OCI-LY7 (cell line): ENCODE measurements at regions not wholly inside any gene's neighbourhood (a gene's known extent, or its start where the extent isn't known, plus 50 kb on each side); places are given as distances from the start of the nearest gene placed in this dataset.

Experiments used
- BruUV-seq: library from RNA; stranded (reverse); fragments of 400-500 nt; replicated peaks from 2 replicates; lab custom pipeline; 2021; lab: Mats Ljungman, UMichigan
- CTCF ChIA-PET: fragments of 300-600 bp; sonication (Branson Sonifier 250); formaldehyde crosslinking; loops from one replicate; lab custom pipeline; 2022; ENCODE audit warnings: antibody characterized with exemption; ENCODE audit not compliant: unreplicated experiment; lab: Charles Lee
- POLR2A ChIA-PET: fragments of 300-600 bp; sonication (Branson Sonifier 250); formaldehyde crosslinking; loops from one replicate; lab custom pipeline; 2022; ENCODE audit warnings: antibody characterized with exemption; lab: Charles Lee
- DNase-seq: peaks from one replicate; pipeline ENCODE4 v3.0.0-alpha.2; 2015; ENCODE audit warnings: low spot score
- H2AFZ ChIP-seq: fragments of 200-600 bp; sonication (generic), shearing (Covaris generic); 2 replicates; pipeline ENCODE4 v1.6.1; 2014; ENCODE audit warnings: mild to moderate bottlenecking, antibody characterized with exemption, low read length, moderate library complexity
- H3K27ac ChIP-seq: fragments of 200-600 bp; sonication (generic); 2 replicates; pipeline ENCODE4 v1.5.1; 2014; ENCODE audit warnings: mixed run types, low read depth, mild to moderate bottlenecking, moderate library complexity, low read length, inconsistent platforms; ENCODE audit not compliant: poor library complexity, severe bottlenecking
- H3K36me3 ChIP-seq: fragments of 200-600 bp; sonication (generic); 2 replicates; pipeline ENCODE4 v1.6.1; 2014; ENCODE audit warnings: mild to moderate bottlenecking, antibody characterized with exemption, low read length, moderate library complexity, mixed read lengths; ENCODE audit not compliant: insufficient read depth
- H3K4me1 ChIP-seq: fragments of 200-600 bp; sonication (generic); 2 replicates; pipeline ENCODE4 v1.5.1; 2014; ENCODE audit warnings: mild to moderate bottlenecking, low read length; ENCODE audit not compliant: insufficient read depth, poor library complexity, severe bottlenecking
- H3K4me2 ChIP-seq: fragments of 200-600 bp; sonication (generic); 2 replicates; pipeline ENCODE4 v1.6.1; 2014; ENCODE audit warnings: mild to moderate bottlenecking, low read length
- H3K4me3 ChIP-seq: fragments of 200-600 bp; sonication (generic); 2 replicates; pipeline ENCODE4 v1.5.1; 2014; ENCODE audit warnings: mild to moderate bottlenecking, low read depth, low read length; ENCODE audit not compliant: poor library complexity, severe bottlenecking
- H3K79me2 ChIP-seq: fragments of 200-600 bp; sonication (generic); 2 replicates; pipeline ENCODE4 v1.6.1; 2016; ENCODE audit warnings: low read depth, mild to moderate bottlenecking, low read length, moderate library complexity, mixed read lengths; ENCODE audit not compliant: insufficient read depth
- H3K9me2 ChIP-seq: fragments of 200-600 bp; sonication (generic); 2 replicates; pipeline ENCODE4 v1.6.1; 2016; ENCODE audit warnings: mild to moderate bottlenecking, low read length, mixed read lengths; ENCODE audit not compliant: insufficient read depth
- H3K9me3 ChIP-seq: fragments of 200-600 bp; sonication (generic); 2 replicates; pipeline ENCODE4 v1.6.1; 2014; ENCODE audit warnings: mild to moderate bottlenecking, mixed run types, low read length, mixed read lengths
- H4K20me1 ChIP-seq: fragments of 200-600 bp; sonication (generic); 2 replicates; pipeline ENCODE4 v1.6.1; 2014; ENCODE audit warnings: mild to moderate bottlenecking, antibody characterized with exemption, low read length, moderate library complexity, mixed read lengths; ENCODE audit not compliant: insufficient read depth
- CTCF ChIP-seq: fragments of 200-600 bp; sonication (generic); conservative IDR thresholded peaks from 2 replicates; pipeline ENCODE4 v1.5.1; 2014; ENCODE audit warnings: mild to moderate bottlenecking, antibody characterized with exemption, low read length, moderate library complexity, mixed read lengths
- EZH2phosphoT487 ChIP-seq: fragments of 200-600 bp; sonication (generic); IDR thresholded peaks from 2 replicates; pipeline ENCODE4 v1.6.1; 2018; ENCODE audit warnings: low read depth, borderline replicate concordance, mild to moderate bottlenecking, mixed run types, antibody characterized with exemption, low read length, moderate library complexity, mixed read lengths
- intact Hi-C: fragments of 100-400 bp; cut with micrococcal nuclease; formaldehyde crosslinking; loops from one replicate; pipeline ENCODE4 v1.10.0; 2022; ENCODE audit not compliant: unreplicated experiment

GRCh38 chr21:32212116-32212515 is 66.7 kb downstream of the MIS18A start:
- H3K4me2 ChIP-seq = no peak overlapping the region
- no TSS peak for BruUV-seq
- H3K4me3 ChIP-seq = no peak overlapping the region
- DNase-seq = no peak
- ChIA-PET CTCF (no interaction called here), POLR2A (interaction anchor here (0.6 kb wide), 1 partner anchor 232 kb away, joined by 4 read pairs; no protein-coding TSS in a partner anchor)
- intact Hi-C loops = no loop called here
- no peaks in the 10 kb centered on the region for H3K36me3 ChIP-seq
- no peaks in the 10 kb centered on the region for H3K9me3 ChIP-seq
- H2AFZ ChIP-seq = no peak overlapping the region
- no peaks in the 10 kb centered on the region for H3K9me2 ChIP-seq
- TF ChIP-seq CTCF = no peak
- no peak for TF ChIP-seq EZH2phosphoT487
- H3K27ac ChIP-seq = no peak overlapping the region
- no peaks in the 10 kb centered on the region for H3K4me1 ChIP-seq
- no peaks in the 10 kb centered on the region for H4K20me1 ChIP-seq
- H3K79me2 ChIP-seq = no peaks in the 10 kb centered on the region

GRCh38 chr21:32211306-32211705 is 67.5 kb downstream of the MIS18A start:
- TF ChIP-seq EZH2phosphoT487 = no peak
- no peak for TF ChIP-seq CTCF
- Histone ChIP-seq H4K20me1 (no peaks in the 10 kb centered on the region), H3K36me3 (no peaks in the 10 kb centered on the region), H2AFZ (no peak overlapping the region), H3K9me3 (no peaks in the 10 kb centered on the region), H3K4me1 (no peaks in the 10 kb centered on the region), H3K9me2 (no peaks in the 10 kb centered on the region), H3K79me2 (no peaks in the 10 kb centered on the region), H3K4me2 (no peak overlapping the region), H3K4me3 (no peak overlapping the region), H3K27ac (no peak overlapping the region)
- POLR2A ChIA-PET = no interaction called here
- intact Hi-C loops = no loop called here
- DNase-seq = no peak
- CTCF ChIA-PET = no interaction called here
- no TSS peak for BruUV-seq

GRCh38 chr21:32209580-32209979 is 69.3 kb downstream of the MIS18A start:
- H3K4me2 ChIP-seq = no peak overlapping the region
- no peaks in the 10 kb centered on the region for H3K36me3 ChIP-seq
- H4K20me1 ChIP-seq = no peaks in the 10 kb centered on the region
- ChIA-PET POLR2A (no interaction called here), CTCF (no interaction called here)
- TF ChIP-seq EZH2phosphoT487 (no peak), CTCF (no peak)
- intact Hi-C loops = no loop called here
- BruUV-seq = no TSS peak
- H3K9me2 ChIP-seq = no peaks in the 10 kb centered on the region
- H3K4me1 ChIP-seq = no peaks in the 10 kb centered on the region
- no peaks in the 10 kb centered on the region for H3K79me2 ChIP-seq
- H3K9me3 ChIP-seq = no peaks in the 10 kb centered on the region
- H3K27ac ChIP-seq = no peak overlapping the region
- no peak overlapping the region for H3K4me3 ChIP-seq
- no peak overlapping the region for H2AFZ ChIP-seq
- DNase-seq = no peak
